Fibroblast of pulmonary artery (primary cell): ENCODE measurements at regions not wholly inside any gene's neighbourhood (a gene's known extent, or its start where the extent isn't known, plus 50 kb on each side); places are given as distances from the start of the nearest gene placed in this dataset.

Experiments
- DNase-seq: peaks from one replicate; pipeline ENCODE4 v3.0.0-alpha.2; 2010; ENCODE audit warnings: low read depth
- H3K4me3 ChIP-seq: replicated peaks from 2 replicates; pipeline ENCODE4 v1.5.1; 2011; ENCODE audit warnings: low read depth, mild to moderate bottlenecking, control low read depth, low read length, moderate library complexity
- CTCF ChIP-seq: IDR thresholded peaks from 2 replicates; pipeline ENCODE4 v1.5.1; 2011; ENCODE audit warnings: mild to moderate bottlenecking, control low read depth, low read length, inconsistent platforms; ENCODE audit errors: missing control alignments

DNA sequence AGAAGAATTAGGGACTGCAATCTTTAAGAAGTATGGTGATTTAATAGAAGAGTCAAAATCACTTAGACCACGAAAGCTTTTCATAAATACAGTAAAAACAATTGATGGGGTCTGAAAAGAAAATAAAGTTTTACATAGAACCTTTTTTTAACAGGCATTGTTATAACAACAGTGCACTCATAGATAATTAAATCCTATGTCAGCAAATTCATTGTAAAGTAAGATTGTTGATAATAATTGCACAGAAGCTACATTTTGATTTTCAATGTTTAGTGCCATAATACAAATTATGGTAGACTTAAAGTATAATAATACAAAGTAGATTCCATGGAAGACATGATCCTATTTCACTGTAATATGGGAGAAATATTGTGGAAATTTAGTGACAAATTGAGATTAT is 130.7 kb upstream of the FSIP2 start:
- H3K4me3 ChIP-seq = no peak overlapping the region
- DNase-seq = no peak
- no peak for TF ChIP-seq CTCF

DNA sequence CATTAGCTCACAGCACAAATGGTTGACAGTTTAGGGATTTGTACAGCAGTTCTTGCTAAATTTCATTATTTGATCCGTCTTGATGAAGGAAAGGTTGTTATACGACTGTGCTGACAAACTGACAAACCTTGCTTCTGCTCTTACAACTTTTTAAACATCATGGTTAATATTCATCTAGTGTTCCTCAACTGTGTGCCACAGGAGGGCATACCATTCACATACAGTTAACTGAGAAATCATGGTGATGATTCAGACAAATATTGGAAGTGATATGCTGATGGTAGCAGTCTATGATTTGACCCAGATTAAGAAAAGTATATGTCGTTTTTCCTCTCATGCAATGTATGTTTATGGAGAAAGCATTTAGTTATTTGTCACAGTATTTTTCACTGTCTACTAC is 129.8 kb upstream of the FSIP2 start:
- TF ChIP-seq CTCF = no peak
- no peak for DNase-seq
- H3K4me3 ChIP-seq = no peak overlapping the region

- no peak for DNase-seq
- H3K4me3 ChIP-seq = no peak overlapping the region
These were observed 128.3 kb upstream of the FSIP2 start for GRCh38 chr2:185610301-185610700.

GRCh38 chr2:185618625-185619024 is 120.0 kb upstream of the FSIP2 start:
- no peak overlapping the region for H3K4me3 ChIP-seq
- no peak for TF ChIP-seq CTCF
- no peak for DNase-seq

More at GRCh38 chr2:185610301-185610700, 128.3 kb upstream of the FSIP2 start:
- no peak for TF ChIP-seq CTCF

GRCh38 chr2:185625604-185626003 is 113.0 kb upstream of the FSIP2 start:
- H3K4me3 ChIP-seq = no peak overlapping the region
- no peak for DNase-seq
- TF ChIP-seq CTCF = no peak

DNA sequence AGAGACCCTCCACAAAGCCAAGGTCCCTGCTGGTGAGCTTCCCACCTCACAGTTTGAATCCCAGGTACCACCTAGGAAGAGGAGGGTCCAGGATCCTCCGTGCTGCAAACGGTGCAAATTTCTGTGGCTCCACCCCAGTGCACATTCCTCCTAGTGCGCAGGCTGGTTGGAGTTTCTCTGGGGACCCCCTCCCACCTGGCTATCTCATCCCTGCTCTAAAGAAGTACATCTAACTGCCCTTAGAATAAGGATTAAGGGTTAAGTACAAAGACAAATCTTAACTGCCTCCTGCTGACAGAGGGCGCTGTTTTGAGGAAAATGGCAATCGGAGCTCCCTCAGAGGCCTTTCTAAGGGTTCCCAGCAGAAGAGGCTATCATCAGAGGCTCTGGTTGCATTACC is 109.6 kb upstream of the FSIP2 start:
- TF ChIP-seq CTCF = no peak
- no peak for DNase-seq
- no peak overlapping the region for H3K4me3 ChIP-seq

DNA sequence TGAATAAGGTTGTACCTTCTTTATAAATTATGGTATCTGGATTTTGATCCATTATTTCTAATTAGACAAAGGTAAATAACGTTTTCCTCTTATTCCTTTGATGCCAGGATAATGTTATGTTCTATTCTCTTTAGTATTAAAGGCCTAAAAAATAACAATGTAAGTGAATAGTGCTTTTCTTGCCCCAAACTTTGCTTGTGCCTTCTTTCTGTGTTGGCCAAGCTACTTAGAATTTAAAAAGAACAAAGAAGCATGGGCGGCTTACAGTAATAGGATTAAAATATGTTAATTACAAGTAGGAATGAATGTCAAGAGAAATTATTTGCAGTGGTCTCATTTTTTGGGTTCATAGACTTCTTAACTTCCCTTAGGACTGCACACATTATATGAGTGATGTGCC is 105.0 kb upstream of the FSIP2 start:
- no peak for TF ChIP-seq CTCF
- no peak for DNase-seq
- H3K4me3 ChIP-seq = no peak overlapping the region
